ENCODE measurements at regions not wholly inside any gene's neighbourhood (a gene's known extent, or its start where the extent isn't known, plus 50 kb on each side); places are given as distances from the start of the nearest gene placed in this dataset.
A peak's percentile ranks its signal among the peaks of the same experiment; 100 is the strongest.

DNA sequence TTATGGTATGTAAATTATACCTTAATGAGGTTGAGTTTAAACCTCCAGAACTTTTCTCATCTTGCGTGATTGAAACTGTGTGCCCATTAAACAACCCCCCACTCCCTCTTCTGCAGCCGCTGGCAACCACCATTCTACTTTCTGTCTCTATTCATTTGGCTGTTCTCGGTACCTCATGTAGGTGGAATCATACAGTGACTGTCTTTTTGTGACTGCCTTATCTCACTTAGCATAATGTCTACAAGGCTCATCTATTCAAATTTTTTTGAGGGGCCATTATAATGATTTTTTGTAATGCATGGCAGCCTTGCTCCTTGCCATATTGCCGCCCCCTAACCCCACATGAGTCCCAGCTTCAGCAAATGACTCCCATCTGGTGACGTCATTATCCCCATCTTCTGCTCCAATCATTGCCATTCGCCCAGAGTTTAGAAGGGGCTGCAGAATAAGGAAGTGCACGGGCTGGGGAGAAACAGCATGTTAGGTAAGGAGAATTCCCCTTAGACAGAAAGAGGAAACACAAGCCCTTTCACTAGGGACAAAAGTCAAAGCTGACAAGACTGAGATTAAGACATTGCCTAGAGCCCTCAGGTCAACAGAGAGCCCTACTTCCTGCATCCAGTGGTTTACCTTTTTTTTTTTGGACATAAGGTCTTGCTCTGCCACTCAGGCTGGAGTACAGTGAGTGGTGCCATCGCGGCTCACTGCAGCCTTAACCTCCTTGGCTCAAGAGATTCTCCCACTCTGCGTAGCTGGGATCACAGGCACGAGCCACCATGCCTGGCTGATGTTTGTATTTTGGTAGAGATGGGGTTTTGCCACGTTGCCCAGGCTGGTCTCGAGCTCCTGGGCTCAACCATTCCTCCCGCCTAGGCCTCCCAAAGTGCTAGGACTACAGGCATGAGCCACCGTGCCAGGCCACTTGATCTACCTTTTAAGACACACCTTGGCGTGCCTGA is 78.4 kb upstream of the ERRFI1 start:
- in situ Hi-C loops (cut with MboI; ENCODE audit: low pct_unique_long_range_greater_than_20kb in 2 of 9, low sequenced_read_pairs in 9 of 9, unreplicated experiment in 9 of 9), result no loop called here
- 64 to 100% (median 79%) methylated on average over 1 to 16 of the region's 16 CpGs; no CpG with 5 or more reads in 1 of the 10 experiments for WGBS, 10 experiments
- no peak for ATAC-seq (replicated peaks in 6 of 8)

DNA sequence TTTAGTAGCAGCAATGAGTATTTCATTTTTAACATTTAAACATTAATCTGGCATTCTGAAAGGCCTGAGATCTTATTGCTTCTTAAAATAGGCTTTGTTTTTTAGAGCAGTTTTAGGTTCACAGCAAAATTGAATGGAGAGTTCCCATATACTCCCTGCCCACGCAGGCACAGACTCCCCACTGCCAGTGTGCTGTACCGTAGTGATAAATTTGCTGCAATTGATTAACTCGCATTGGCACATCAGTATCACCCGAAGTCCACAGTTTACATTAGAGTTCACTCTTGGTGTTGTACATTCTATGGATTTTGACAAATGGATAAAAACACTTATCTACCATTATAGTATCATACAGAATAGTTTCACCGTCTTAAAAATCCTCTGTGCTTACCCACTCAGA is 71.8 kb upstream of the ERRFI1 start:
- Histone ChIP-seq H3K27ac (no peak overlapping the region), H3K4me1 (replicated peaks in 1 of 2) (peaks cover 0 to 2% of the 10 kb centered on the region in 2 donors), H3K4me3 (no peak overlapping the region)
- 23 to 100% (median 83%) methylated on average over 1 to 5 of the region's 5 CpGs for WGBS, 10 experiments
- in situ Hi-C loops (cut with MboI; ENCODE audit: low pct_unique_long_range_greater_than_20kb in 2 of 9, low sequenced_read_pairs in 9 of 9, unreplicated experiment in 9 of 9), result no loop called here
- no peak for ATAC-seq (replicated peaks in 6 of 8)

More for the DNA sequence above, 78.4 kb upstream of the ERRFI1 start:
- Histone ChIP-seq H3K4me1 (replicated peaks in 1 of 2) (no peaks in the 10 kb centered on the region), H3K27ac (no peak overlapping the region), H3K4me3 (no peak overlapping the region)

DNA sequence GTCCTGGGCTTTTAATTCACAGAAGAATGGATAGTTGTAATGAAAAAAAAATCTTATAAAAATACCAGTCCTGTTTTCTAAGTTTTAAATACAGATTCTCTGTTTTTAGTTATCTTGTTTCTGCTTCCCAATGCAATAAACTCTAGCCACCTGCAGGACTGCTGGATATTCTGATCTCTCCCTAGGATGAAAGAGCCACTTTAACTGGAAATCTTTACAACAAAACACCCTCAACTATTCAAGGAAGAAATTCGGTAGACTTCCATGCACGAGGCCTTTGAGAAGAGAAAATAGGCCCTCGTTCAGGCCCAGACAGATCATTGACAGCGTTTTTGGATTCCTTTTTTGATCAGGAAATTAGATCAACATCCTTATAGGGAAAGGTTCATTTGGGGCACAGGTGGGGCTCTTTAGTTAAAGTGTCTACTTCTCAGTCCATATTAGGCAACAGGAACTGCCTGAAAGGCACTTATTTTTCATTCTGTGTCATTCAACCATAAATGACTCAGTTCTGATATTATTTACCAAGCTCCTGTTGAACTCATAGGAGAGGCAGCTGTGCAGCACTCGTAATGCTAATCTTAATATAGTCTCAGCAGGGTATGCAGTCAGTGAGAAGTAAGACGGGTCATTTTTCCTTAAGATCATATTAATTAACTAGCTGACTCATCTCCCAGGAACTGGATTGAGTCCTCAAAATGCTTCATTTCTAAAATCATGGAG is 71.1 kb upstream of the ERRFI1 start:
- peak; percentile 55 to 92 (median 75) for ATAC-seq (replicated peaks in 6 of 8)
- 0 to 76% (median 56%) methylated on average over 3 to 6 of the region's 6 CpGs for WGBS, 10 experiments
- in situ Hi-C loops (cut with MboI; ENCODE audit: low pct_unique_long_range_greater_than_20kb in 2 of 9, low sequenced_read_pairs in 9 of 9, unreplicated experiment in 9 of 9), result no loop called here
- Histone ChIP-seq H3K4me3 (no peak overlapping the region), H3K27ac (no peak overlapping the region), H3K4me1 (replicated peaks in 1 of 2) (peaks cover 0 to 7% of the 10 kb centered on the region in 2 donors)

DNA sequence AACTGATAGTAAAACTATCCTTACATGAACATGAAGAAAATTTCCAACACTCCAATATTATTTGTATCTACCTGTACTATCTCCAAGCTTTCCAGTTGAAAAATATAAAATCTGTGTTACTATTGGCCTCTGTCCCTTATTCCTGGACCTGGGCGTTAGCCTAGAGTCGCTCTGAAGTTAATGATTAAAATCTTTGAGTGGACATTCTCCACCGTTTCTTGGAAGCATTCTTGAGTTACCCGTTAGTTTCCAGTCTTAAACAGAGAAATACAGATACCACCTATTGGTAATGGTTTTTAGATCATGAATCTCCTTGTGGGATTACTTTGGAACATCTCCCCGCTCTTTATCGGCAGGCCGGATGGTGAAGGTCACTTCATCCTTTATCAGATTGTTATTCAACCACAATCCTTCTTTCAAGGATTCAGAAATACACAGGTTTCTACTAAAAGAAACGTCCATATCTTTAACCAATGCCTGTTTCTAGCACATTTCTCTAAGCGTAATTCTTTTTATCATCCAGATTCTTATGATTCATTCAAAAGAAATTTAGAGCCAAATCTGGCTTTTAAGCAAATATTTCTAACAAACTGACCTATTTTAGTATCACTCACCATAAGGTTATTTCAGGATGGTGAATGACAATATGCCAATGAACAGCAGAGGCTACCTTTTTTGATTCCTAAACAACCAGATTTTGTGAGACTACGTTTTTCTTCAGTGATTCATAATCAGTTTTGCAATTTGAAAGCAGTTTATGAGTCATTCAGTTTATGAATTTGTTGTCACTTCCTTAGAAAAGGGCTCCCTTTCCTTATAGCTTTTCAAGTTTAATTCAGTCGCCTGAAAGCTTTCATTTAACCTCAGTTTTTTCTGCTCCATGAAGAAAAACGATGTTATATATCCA is 70.2 kb upstream of the ERRFI1 start:
- in situ Hi-C loops (cut with MboI; ENCODE audit: low pct_unique_long_range_greater_than_20kb in 2 of 9, low sequenced_read_pairs in 9 of 9, unreplicated experiment in 9 of 9), result no loop called here
- no peak overlapping the region for H3K27ac ChIP-seq
- H3K4me1 ChIP-seq (replicated peaks in 1 of 2), result peaks cover 0 to 7% of the 10 kb centered on the region in 2 donors
- ATAC-seq (replicated peaks in 6 of 8), result peak in 3 of 8 experiments; percentile 7 to 17 (median 15)
- no peak overlapping the region for H3K4me3 ChIP-seq
- 24 to 81% (median 67%) methylated on average over 1 to 12 of the region's 12 CpGs for WGBS, 10 experiments

DNA sequence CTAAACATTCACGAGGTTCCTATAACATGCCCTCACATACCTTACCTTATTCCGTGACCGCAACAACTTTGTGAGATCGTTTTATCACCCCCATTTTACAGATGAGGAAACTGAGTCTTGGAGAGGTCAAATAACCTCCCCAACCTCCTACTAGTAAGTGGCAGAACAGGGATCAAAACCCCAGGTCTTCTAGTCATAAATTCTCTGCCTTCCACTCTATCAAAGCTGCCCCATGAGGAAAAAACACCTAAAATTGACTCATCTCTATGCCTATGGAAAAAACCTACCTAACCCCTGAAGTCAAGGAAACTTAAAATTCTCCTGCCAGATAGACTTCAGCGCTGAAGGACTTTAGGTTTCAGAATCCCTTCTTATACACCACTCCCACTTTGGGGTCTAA is 69.5 kb upstream of the ERRFI1 start:
- in situ Hi-C loops (cut with MboI; ENCODE audit: low pct_unique_long_range_greater_than_20kb in 2 of 9, low sequenced_read_pairs in 9 of 9, unreplicated experiment in 9 of 9), result no loop called here
- H3K27ac ChIP-seq, result no peak overlapping the region
- no peak for ATAC-seq (replicated peaks in 6 of 8)
- 87 to 100% (median 96%) methylated on average over 1 to 5 of the region's 5 CpGs; no CpG with 5 or more reads in 2 of the 10 experiments for WGBS, 10 experiments
- no peak overlapping the region for H3K4me3 ChIP-seq
- peaks cover 0 to 7% of the 10 kb centered on the region in 2 donors for H3K4me1 ChIP-seq (replicated peaks in 1 of 2)

DNA sequence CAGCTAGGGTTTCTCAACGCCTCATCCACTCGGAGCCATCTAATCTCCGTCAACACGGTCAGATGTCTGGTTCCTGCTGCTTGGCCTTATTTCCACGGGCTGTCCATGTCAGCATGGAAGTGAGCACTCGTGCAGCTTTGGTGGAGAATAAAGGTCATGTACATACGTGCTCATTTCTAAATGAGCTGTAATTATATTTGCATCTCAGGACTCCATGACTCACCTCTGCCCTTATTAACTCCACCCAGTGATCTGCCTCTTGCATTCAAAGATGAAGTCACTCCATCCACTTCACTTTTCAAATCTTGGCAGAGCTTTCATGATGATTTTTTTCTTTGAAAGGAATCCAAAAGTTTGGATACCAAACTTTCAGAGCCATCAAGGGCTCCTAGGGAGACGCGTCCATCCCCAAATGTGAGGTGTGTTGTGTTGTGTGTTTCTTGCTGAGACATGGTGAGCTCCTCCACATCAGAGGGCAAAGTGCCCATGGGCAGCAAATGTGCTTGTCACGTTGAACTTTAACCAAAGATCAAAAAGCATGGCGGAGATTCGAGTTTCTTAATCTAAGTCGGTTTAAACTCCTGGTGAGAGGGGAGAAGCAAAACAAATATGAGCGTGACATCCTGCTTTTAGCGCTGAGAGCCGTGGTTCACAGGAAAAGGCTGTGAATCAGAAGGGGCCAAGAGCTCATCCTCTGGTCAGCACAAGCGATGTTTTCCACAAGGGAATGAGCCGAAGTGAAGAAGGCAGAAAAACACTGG is 68.6 kb upstream of the ERRFI1 start:
- in situ Hi-C loops (cut with MboI; ENCODE audit: low pct_unique_long_range_greater_than_20kb in 2 of 9, low sequenced_read_pairs in 9 of 9, unreplicated experiment in 9 of 9), result no loop called here
- Histone ChIP-seq H3K27ac (no peak overlapping the region), H3K4me3 (no peak overlapping the region), H3K4me1 (replicated peaks in 1 of 2) (peaks cover 0 to 7% of the 10 kb centered on the region in 2 donors)
- peak in 5 of 8 experiments; percentile 45 to 62 (median 51) for ATAC-seq (replicated peaks in 6 of 8)
- 47 to 94% (median 83%) methylated on average over 1 to 15 of the region's 18 CpGs for WGBS, 10 experiments

DNA sequence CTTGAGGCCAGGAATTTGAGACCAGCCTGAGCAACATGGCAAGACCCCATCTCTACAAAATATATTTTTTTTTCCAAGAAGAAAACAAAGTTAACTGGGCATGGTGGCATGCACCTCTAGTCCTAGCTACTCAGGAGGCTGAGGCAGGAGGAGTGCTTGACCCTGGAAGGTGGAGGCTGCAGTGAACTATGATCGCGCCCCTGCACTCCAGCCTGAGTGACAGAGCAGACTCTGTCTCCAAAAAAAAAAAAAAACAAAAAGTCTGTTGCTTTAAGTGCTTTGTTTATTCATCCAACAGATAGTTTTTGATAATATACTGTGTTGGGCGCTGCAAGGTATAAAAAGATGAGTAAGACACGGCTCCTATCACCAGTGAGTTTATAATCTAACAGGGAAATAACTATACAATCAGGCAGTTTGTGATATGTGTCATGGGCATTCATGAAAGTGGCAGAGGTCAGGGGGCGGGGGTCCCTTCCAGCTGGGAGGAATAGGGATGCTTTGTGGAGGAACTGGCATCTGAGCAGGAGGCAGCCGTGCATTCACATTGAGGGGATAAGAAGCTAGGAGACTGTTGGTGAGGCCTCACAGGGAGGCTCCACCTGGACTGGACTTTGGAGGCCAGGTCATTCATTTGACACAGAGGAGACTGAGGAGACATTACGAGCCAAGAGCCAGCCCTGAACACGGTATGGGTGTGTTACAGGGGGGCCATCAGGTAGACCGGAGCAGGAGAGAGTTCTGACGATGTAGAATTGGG is 67.3 kb upstream of the ERRFI1 start:
- no peak for ATAC-seq (replicated peaks in 6 of 8)
- Histone ChIP-seq H3K4me3 (no peak overlapping the region), H3K4me1 (replicated peaks in 1 of 2) (peaks cover 0 to 7% of the 10 kb centered on the region in 2 donors), H3K27ac (no peak overlapping the region)
- in situ Hi-C loops (cut with MboI; ENCODE audit: low pct_unique_long_range_greater_than_20kb in 2 of 9, low sequenced_read_pairs in 9 of 9, unreplicated experiment in 9 of 9), result no loop called here
- WGBS, 10 experiments, result 73 to 100% (median 93%) methylated on average over 1 to 10 of the region's 10 CpGs

DNA sequence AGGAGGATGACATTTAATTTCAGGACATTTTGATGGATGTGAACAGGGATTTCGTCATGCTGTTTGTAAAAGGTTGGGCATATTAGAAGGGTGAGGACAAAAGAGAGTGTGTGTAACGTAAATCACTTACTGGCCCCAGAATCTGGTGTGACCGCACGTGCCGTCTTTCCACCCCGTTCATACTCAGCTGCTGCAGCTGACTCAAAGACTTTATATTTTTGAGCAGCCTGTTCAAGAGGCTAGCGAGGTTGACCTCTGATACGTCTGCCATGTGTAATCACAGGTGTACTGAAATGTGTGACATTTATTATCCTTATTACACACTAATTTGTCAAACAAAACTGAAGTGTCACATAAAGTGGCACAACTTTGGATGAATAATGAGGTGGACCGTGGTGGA is 66.5 kb upstream of the ERRFI1 start:
- ATAC-seq (replicated peaks in 6 of 8), result peak in 5 of 8 experiments; percentile 37 to 68 (median 43)
- in situ Hi-C loops (cut with MboI; ENCODE audit: low pct_unique_long_range_greater_than_20kb in 2 of 9, low sequenced_read_pairs in 9 of 9, unreplicated experiment in 9 of 9), result no loop called here
- Histone ChIP-seq H3K27ac (no peak overlapping the region), H3K4me3 (no peak overlapping the region), H3K4me1 (replicated peaks in 1 of 2) (peaks cover 0 to 7% of the 10 kb centered on the region in 2 donors)
- WGBS, 10 experiments, result 69 to 100% (median 75%) methylated on average over 3 to 9 of the region's 9 CpGs; no CpG with 5 or more reads in 2 of the 10 experiments

DNA sequence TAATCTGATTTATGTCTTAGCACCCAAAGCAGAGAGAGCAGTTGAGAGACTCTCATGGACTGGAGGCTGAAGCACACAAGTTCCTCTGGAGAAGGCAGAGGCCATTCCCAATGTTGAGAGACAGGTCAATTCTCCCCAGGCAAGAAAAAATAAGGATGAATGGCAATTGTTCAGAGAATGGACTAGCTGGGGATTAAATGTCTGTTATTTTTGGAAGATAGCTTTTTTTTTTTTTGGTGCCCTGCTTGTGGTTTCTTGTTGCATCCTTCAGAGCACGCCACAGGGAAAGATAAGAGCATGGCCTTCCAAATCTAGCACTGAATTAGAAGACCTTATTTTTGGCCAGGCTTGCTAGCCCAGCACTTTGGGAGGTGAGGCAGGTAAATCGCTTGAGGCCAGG is 65.6 kb upstream of the ERRFI1 start:
- Histone ChIP-seq H3K27ac (no peak overlapping the region), H3K4me1 (replicated peaks in 1 of 2) (peaks cover 0 to 7% of the 10 kb centered on the region in 2 donors), H3K4me3 (no peak overlapping the region)
- no peak for ATAC-seq (replicated peaks in 6 of 8)
- in situ Hi-C loops (cut with MboI; ENCODE audit: low pct_unique_long_range_greater_than_20kb in 2 of 9, low sequenced_read_pairs in 9 of 9, unreplicated experiment in 9 of 9), result no loop called here
- 74 to 100% (median 93%) methylated on average over 1 to 2 of the region's 2 CpGs for WGBS, 10 experiments

DNA sequence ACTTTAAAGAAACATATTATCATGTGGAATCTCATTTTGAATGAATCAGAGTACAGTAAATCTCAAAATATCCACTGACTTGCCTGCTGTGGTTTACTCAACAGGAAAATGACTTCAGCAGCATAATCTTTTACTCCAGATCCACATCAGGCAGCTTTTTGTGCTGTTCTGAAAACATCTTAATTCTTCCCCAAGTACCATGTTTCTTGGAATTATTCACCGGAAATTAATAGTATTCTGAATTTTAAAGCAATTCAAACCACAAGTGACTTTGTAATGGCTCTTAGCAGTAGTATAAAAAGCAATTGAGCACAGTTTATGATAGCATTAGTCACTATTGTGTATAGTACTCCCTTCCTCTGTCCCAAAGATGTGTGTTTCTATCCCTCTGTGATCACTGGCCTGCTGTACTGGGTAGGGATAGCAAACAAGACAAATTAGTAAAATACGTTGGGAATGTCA is 64.2 kb upstream of the ERRFI1 start:
- 0 to 100% (median 81%) methylated on average over 1 to 2 of the region's 2 CpGs for WGBS, 10 experiments
- Histone ChIP-seq H3K4me1 (replicated peaks in 1 of 2) (peaks cover 0 to 7% of the 10 kb centered on the region in 2 donors), H3K4me3 (no peak overlapping the region), H3K27ac (no peak overlapping the region)
- in situ Hi-C loops (cut with MboI; ENCODE audit: low pct_unique_long_range_greater_than_20kb in 2 of 9, low sequenced_read_pairs in 9 of 9, unreplicated experiment in 9 of 9), result no loop called here
- peak in 4 of 8 experiments; percentile 39 to 81 (median 61) for ATAC-seq (replicated peaks in 6 of 8)

DNA sequence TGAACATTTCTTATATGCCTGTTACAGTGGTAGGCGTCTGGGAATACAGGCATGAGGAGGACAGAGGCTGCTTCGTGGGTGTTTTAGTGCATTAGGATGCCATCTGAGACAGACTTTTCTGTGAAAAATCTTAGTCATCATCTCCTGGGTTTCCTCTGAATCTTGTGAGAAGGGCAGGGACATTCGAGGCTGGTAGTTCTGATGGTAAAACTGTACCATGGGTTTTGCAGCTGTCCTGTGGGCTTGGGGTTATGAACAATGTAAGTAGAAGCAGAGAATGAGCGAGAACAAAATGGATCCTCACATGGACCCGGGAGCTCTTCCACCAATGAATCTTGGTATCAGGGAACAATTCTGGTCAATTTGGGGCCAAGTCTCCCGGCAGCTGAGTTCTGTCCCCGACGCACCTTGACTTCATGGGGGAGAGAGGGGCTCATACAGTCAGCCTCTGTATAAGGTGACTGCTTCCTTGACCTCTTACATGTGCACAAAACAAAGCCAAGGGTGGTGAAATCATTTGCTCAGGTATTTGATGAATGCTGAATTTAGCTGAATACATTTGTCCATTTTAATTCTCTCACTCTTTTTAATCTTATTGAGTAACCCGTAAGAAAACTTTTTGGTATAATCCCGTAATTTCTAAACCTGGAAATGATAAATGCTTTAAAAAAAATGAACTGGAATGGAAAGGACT is 63.6 kb upstream of the ERRFI1 start:
- no peak overlapping the region for H3K27ac ChIP-seq
- H3K4me3 ChIP-seq, result no peak overlapping the region
- ATAC-seq (replicated peaks in 6 of 8), result no peak
- 27 to 91% (median 82%) methylated on average over 2 to 10 of the region's 10 CpGs for WGBS, 10 experiments
- H3K4me1 ChIP-seq (replicated peaks in 1 of 2), result peaks cover 0 to 7% of the 10 kb centered on the region in 2 donors
- in situ Hi-C loops (cut with MboI; ENCODE audit: low pct_unique_long_range_greater_than_20kb in 2 of 9, low sequenced_read_pairs in 9 of 9, unreplicated experiment in 9 of 9), result no loop called here
